Mammary epithelial cell (primary cell): ENCODE measurements at regions not wholly inside any gene's neighbourhood (a gene's known extent, or its start where the extent isn't known, plus 50 kb on each side); places are given as distances from the start of the nearest gene placed in this dataset.

Source experiments
- EZH2 ChIP-seq: IDR thresholded peaks from 2 replicates; pipeline ENCODE4 v1.6.1; 2012; ENCODE audit warnings: low read length, inconsistent platforms, borderline replicate concordance
- TF ChIP-seq, protein P1 (sequence below), 2 donors: IDR thresholded peaks in 1 of 2; conservative IDR thresholded peaks in 1 of 2; 2 replicates each; pipeline ENCODE4 v1.5.1; 2011 to 2012; ENCODE audit warnings: inconsistent platforms in 2 of 2, low read length in 2 of 2, mild to moderate bottlenecking in 2 of 2, control low read depth in 1 of 2, low read depth in 1 of 2; ENCODE audit not compliant: insufficient read depth in 1 of 2; ENCODE audit errors: extremely low read depth in 1 of 2

DNA sequence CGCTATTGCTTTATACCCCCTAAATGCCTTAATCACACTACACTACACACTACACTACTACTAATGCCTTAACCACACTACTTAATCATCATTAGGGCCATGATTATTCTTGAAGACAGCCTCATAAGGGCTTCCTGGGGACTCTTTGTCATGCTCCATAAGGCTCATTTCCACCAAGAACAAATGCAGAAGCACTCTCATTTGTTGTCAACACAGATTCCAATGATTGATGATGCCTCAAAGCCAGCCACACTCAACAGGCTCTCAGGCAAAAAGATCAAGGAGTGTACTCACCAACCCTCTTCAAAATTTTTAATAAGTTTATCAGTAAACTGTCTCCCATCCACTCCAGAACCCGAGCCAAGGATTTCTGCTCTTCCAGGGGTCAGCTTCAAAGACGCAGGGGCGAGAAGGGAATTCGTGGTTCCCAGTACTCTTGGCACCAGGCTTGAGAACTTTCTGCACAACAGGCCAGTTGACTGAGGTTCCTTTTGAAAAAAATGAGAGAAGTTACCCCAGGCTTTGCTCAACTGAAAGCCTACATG lies 204.7 kb upstream of the GUCY1A2 start:
- TF ChIP-seq, protein P1, sequence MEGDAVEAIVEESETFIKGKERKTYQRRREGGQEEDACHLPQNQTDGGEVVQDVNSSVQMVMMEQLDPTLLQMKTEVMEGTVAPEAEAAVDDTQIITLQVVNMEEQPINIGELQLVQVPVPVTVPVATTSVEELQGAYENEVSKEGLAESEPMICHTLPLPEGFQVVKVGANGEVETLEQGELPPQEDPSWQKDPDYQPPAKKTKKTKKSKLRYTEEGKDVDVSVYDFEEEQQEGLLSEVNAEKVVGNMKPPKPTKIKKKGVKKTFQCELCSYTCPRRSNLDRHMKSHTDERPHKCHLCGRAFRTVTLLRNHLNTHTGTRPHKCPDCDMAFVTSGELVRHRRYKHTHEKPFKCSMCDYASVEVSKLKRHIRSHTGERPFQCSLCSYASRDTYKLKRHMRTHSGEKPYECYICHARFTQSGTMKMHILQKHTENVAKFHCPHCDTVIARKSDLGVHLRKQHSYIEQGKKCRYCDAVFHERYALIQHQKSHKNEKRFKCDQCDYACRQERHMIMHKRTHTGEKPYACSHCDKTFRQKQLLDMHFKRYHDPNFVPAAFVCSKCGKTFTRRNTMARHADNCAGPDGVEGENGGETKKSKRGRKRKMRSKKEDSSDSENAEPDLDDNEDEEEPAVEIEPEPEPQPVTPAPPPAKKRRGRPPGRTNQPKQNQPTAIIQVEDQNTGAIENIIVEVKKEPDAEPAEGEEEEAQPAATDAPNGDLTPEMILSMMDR (conservative IDR thresholded peaks at IDR 0.05 in 1 of 2, IDR thresholded peaks at IDR 0.05 in 1 of 2; ENCODE audit: extremely low read depth in 1 of 2, insufficient read depth in 1 of 2, low read depth in 1 of 2, low read length in 2 of 2), result no peak
- TF ChIP-seq EZH2, result no peak
